Kidney epithelial cell (primary cell): ENCODE measurements at regions not wholly inside any gene's neighbourhood (a gene's known extent, or its start where the extent isn't known, plus 50 kb on each side); places are given as distances from the start of the nearest gene placed in this dataset.

Experiments
- DNase-seq: peaks from one replicate; pipeline ENCODE4 v3.0.0-alpha.2; 2010; ENCODE audit warnings: low read depth
- H3K27me3 ChIP-seq: 2 replicates; pipeline ENCODE4 v1.6.0; 2011; ENCODE audit warnings: low read length; ENCODE audit not compliant: control insufficient read depth, insufficient read depth
- H3K36me3 ChIP-seq: 2 replicates; pipeline ENCODE4 v1.5.1; 2011; ENCODE audit warnings: low read length; ENCODE audit not compliant: control insufficient read depth, insufficient read depth
- H3K4me3 ChIP-seq: 2 replicates; pipeline ENCODE4 v1.5.1; 2011; ENCODE audit warnings: low read depth, mild to moderate bottlenecking, control low read depth, low read length
- TF ChIP-seq, protein P1 (sequence below): IDR thresholded peaks from 2 replicates; pipeline ENCODE4 v1.5.1; 2011; ENCODE audit warnings: mild to moderate bottlenecking, moderate library complexity, low read length, control low read depth, inconsistent platforms; ENCODE audit not compliant: insufficient read depth, poor library complexity, severe bottlenecking

DNA sequence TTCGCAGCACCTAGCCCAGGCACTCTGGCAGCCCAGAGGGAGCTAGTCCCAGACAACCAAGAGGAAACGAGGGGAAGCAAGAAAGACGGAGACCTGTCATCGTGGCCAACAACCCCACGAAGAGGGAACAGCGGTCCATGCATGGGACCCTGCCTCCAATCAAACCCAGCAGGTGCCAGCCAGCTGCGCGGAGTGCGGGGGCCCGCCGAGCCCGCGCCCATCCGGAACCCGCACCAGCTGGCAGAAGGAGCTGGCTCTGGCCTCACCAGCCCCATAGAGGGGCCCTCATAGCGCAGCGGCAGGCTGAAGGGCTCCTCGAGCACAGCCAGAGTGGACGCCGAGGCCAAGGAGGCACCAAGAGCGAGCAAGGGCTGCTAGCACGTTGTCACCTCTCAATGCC is 332.4 kb upstream of the MAGEB18 start:
- Histone ChIP-seq H3K27me3 (no peaks in the 10 kb centered on the region), H3K4me3 (no peak overlapping the region), H3K36me3 (no peaks in the 10 kb centered on the region)
- TF ChIP-seq, protein P1, sequence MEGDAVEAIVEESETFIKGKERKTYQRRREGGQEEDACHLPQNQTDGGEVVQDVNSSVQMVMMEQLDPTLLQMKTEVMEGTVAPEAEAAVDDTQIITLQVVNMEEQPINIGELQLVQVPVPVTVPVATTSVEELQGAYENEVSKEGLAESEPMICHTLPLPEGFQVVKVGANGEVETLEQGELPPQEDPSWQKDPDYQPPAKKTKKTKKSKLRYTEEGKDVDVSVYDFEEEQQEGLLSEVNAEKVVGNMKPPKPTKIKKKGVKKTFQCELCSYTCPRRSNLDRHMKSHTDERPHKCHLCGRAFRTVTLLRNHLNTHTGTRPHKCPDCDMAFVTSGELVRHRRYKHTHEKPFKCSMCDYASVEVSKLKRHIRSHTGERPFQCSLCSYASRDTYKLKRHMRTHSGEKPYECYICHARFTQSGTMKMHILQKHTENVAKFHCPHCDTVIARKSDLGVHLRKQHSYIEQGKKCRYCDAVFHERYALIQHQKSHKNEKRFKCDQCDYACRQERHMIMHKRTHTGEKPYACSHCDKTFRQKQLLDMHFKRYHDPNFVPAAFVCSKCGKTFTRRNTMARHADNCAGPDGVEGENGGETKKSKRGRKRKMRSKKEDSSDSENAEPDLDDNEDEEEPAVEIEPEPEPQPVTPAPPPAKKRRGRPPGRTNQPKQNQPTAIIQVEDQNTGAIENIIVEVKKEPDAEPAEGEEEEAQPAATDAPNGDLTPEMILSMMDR = no peak
- no peak for DNase-seq

DNA sequence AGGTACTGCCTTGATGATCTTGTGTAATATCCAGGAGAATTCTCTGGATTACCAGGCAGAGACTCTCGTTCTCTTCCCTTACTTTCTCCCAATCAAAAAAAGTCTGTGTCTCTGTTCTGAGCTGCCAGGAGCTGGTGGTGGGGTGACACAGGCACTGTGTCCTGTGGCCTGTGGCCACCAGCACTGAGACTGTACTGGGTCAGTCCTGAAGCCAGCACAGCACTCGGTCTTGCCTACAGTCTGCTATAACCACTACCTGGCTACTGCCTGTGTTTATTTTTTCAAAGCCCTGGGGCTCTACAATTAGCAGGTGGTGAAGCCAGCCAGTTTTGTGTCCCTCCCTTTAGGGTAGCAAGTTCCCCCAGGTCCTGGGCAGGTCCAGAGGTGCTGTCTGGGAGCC is 331.1 kb upstream of the MAGEB18 start:
- TF ChIP-seq, protein P1 = no peak
- Histone ChIP-seq H3K4me3 (no peak overlapping the region), H3K36me3 (no peaks in the 10 kb centered on the region), H3K27me3 (no peaks in the 10 kb centered on the region)
- no peak for DNase-seq

DNA sequence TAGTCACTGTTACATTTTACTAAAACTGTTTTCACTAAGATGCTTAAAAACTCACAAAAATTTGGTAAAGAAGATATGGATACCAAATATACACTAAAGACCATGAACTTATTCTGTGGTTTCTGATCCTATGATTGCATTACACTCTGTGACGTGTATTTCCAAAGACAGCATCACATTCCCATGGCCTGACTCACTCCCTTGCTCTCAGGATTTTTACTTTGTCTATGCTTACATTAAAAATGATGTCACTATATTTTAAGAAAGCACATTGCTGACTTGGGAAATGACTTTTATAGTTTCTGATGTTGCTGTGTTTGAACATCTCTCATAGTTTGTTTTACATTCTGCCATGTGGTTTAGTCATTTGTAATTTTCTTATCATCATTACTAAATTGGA is 327.9 kb upstream of the MAGEB18 start:
- peak; percentile 9 for DNase-seq
- Histone ChIP-seq H3K4me3 (no peak overlapping the region), H3K27me3 (no peaks in the 10 kb centered on the region), H3K36me3 (no peaks in the 10 kb centered on the region)
- TF ChIP-seq, protein P1 = no peak

DNA sequence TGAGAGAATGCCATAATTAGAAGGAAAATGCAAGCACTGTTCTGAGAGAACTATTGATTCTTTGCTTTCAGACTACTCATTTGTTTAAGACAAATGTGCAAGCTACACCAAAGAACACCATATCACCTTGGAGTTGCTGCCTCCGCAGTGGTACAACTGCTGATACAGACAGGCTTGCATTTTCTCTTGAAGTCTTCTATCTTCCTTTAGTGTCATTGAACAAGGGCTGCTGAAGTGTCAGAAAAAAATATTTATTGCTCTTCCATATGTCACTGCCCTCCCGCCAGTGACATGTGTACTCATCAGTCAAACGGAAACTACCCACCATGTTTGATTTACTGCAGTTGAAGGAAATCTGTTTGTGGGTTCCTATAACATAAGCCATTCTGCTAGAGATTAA is 318.3 kb upstream of the MAGEB18 start:
- DNase-seq = no peak
- TF ChIP-seq, protein P1 = no peak
- H3K27me3 ChIP-seq = no peaks in the 10 kb centered on the region
- H3K4me3 ChIP-seq = no peak overlapping the region
- H3K36me3 ChIP-seq = no peaks in the 10 kb centered on the region

DNA sequence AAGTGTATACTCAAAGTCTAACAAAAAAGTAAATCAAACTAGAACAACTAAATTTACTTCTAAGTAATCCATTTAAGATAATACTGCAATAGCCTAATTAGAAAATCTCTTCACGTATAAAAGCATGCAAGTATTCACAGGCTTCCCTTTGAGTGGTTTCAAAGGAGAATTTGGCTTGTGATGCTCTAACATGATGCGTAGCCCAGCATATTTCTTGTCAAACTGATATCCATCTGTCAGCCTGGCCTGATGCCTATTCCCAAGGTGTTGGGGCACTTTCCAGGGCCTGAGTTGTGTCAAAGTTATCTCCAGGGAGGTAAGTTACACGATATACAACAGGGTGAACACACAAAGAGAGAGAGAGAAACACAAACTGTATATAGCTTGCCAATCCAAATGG is 287.0 kb upstream of the MAGEB18 start:
- TF ChIP-seq, protein P1 = no peak
- no peak overlapping the region for H3K4me3 ChIP-seq
- no peak for DNase-seq
- no peaks in the 10 kb centered on the region for H3K36me3 ChIP-seq
- no peaks in the 10 kb centered on the region for H3K27me3 ChIP-seq

DNA sequence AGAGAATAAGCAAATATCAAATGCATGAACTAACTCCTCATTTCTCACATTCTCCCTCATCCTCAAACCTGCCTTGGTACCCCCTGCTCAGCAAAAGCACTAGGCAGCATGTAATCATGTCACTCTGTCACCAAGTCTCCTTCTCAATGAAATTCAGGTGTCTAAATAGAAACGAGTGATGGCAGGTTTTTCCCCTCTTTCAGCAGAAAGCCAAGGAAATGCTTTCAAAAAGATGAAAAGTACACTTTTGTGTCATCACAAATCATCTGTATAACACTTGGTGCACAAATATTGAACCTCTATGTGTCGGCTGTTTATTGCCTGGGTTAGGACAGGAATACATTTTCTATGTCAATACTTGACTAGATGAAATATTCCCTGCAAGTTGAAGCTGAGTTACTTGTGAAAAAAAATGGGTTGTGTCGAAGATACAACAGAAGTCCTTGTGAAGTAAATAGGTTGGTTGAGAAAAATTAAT is 285.1 kb upstream of the MAGEB18 start:
- Histone ChIP-seq H3K36me3 (no peaks in the 10 kb centered on the region), H3K4me3 (no peak overlapping the region), H3K27me3 (no peaks in the 10 kb centered on the region)
- TF ChIP-seq, protein P1 = no peak
- no peak for DNase-seq
